ENCODE measurements at regions not wholly inside any gene's neighbourhood (a gene's known extent, or its start where the extent isn't known, plus 50 kb on each side); places are given as distances from the start of the nearest gene placed in this dataset.

DNA sequence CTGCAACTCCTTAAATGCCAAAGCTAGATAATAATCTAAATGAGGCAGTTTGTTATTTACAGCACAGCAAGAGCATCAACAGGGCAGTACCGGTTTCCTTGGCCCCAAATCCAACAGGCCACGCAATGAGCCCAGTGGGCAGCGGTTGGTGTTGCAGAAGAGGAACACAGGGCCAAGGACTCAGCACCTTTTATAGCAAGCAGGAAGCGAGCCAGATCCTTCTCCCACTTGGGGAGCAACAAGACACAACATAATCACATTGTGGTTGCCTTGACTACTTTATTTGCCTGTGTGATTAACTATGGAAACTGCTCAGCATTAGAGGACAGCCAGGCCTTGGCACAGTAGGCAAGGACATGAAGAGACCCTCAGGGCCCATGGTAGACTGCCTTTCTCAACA lies 67.1 kb upstream of the HTR2A start:
- TF ChIP-seq, protein P1, sequence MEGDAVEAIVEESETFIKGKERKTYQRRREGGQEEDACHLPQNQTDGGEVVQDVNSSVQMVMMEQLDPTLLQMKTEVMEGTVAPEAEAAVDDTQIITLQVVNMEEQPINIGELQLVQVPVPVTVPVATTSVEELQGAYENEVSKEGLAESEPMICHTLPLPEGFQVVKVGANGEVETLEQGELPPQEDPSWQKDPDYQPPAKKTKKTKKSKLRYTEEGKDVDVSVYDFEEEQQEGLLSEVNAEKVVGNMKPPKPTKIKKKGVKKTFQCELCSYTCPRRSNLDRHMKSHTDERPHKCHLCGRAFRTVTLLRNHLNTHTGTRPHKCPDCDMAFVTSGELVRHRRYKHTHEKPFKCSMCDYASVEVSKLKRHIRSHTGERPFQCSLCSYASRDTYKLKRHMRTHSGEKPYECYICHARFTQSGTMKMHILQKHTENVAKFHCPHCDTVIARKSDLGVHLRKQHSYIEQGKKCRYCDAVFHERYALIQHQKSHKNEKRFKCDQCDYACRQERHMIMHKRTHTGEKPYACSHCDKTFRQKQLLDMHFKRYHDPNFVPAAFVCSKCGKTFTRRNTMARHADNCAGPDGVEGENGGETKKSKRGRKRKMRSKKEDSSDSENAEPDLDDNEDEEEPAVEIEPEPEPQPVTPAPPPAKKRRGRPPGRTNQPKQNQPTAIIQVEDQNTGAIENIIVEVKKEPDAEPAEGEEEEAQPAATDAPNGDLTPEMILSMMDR (IDR thresholded peaks at IDR 0.05; ENCODE audit: insufficient read depth, low read depth, low read length), result no peak
- no peak for TF ChIP-seq EZH2 (IDR thresholded peaks at IDR 0.05; ENCODE audit: insufficient read depth, low read length)

All from astrocyte (in vitro differentiated cells and primary cell).